ENCODE measurements at regions not wholly inside any gene's neighbourhood (a gene's known extent, or its start where the extent isn't known, plus 50 kb on each side); places are given as distances from the start of the nearest gene placed in this dataset.

- TF ChIP-seq, protein P1, sequence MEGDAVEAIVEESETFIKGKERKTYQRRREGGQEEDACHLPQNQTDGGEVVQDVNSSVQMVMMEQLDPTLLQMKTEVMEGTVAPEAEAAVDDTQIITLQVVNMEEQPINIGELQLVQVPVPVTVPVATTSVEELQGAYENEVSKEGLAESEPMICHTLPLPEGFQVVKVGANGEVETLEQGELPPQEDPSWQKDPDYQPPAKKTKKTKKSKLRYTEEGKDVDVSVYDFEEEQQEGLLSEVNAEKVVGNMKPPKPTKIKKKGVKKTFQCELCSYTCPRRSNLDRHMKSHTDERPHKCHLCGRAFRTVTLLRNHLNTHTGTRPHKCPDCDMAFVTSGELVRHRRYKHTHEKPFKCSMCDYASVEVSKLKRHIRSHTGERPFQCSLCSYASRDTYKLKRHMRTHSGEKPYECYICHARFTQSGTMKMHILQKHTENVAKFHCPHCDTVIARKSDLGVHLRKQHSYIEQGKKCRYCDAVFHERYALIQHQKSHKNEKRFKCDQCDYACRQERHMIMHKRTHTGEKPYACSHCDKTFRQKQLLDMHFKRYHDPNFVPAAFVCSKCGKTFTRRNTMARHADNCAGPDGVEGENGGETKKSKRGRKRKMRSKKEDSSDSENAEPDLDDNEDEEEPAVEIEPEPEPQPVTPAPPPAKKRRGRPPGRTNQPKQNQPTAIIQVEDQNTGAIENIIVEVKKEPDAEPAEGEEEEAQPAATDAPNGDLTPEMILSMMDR (IDR thresholded peaks at IDR 0.05; ENCODE audit: low read depth, low read length, missing input control), result no peak
- TF ChIP-seq RAD21 (IDR thresholded peaks at IDR 0.05), result no peak
- no peak for TF ChIP-seq ZBTB33 (IDR thresholded peaks at IDR 0.05)
- no peak for TF ChIP-seq TAF1 (conservative IDR thresholded peaks at IDR 0.05)
- TF ChIP-seq ATF3 (IDR thresholded peaks at IDR 0.05), result no peak
- TF ChIP-seq, protein P2, sequence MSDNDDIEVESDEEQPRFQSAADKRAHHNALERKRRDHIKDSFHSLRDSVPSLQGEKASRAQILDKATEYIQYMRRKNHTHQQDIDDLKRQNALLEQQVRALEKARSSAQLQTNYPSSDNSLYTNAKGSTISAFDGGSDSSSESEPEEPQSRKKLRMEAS (IDR thresholded peaks at IDR 0.05), result no peak
- peak; percentile 21 to 48 for TF ChIP-seq RXRA (IDR thresholded peaks at IDR 0.05)
- no peak for TF ChIP-seq SP1 (IDR thresholded peaks at IDR 0.05)
- no peak for TF ChIP-seq YY1 (IDR thresholded peaks at IDR 0.05)
- TF ChIP-seq GABPA (IDR thresholded peaks at IDR 0.05 in 1 of 2, conservative IDR thresholded peaks at IDR 0.05 in 1 of 2), result no peak
These were observed 520.9 kb upstream of the PKN2 start for GRCh38 chr1:88163187-88163586.
